SK-N-SH (cell line): ENCODE measurements at regions not wholly inside any gene's neighbourhood (a gene's known extent, or its start where the extent isn't known, plus 50 kb on each side); places are given as distances from the start of the nearest gene placed in this dataset.

Source experiments
- CTCF ChIP-seq: fragments of 200-600 bp; sonication (generic); IDR thresholded peaks from 2 replicates; pipeline ENCODE4 v1.6.1; 2017; ENCODE audit warnings: antibody characterized with exemption, mild to moderate bottlenecking, moderate library complexity
- FOXM1 ChIP-seq: IDR thresholded peaks from 2 replicates; pipeline ENCODE4 v1.4.0; 2012; ENCODE audit warnings: low read depth, mild to moderate bottlenecking
- GABPA ChIP-seq: IDR thresholded peaks from 2 replicates; pipeline ENCODE4 v1.4.0; 2012; ENCODE audit warnings: low read depth, mild to moderate bottlenecking
- MAX ChIP-seq: IDR thresholded peaks from 2 replicates; pipeline ENCODE4 v1.4.0; 2012; ENCODE audit warnings: low read depth
- NFIC ChIP-seq: IDR thresholded peaks from 2 replicates; pipeline ENCODE4 v1.4.0; 2012; ENCODE audit warnings: borderline replicate concordance
- POLR2AphosphoS5 ChIP-seq: IDR thresholded peaks from 2 replicates; pipeline ENCODE4 v1.6.1; 2012; ENCODE audit warnings: low read depth, low read length
- SIN3A ChIP-seq: IDR thresholded peaks from 2 replicates; pipeline ENCODE4 v1.6.1; 2012; ENCODE audit warnings: low read depth, mild to moderate bottlenecking, low read length, moderate library complexity, borderline replicate concordance
- SMC3 ChIP-seq: IDR thresholded peaks from 2 replicates; pipeline ENCODE4 v1.6.1; 2012; ENCODE audit warnings: low read depth, low read length, improper control_type of control experiment
- TAF1 ChIP-seq: IDR thresholded peaks from 2 replicates; pipeline ENCODE4 v1.6.1; 2012; ENCODE audit warnings: low read depth, mild to moderate bottlenecking, low read length, moderate library complexity, borderline replicate concordance
- TCF12 ChIP-seq: IDR thresholded peaks from 2 replicates; pipeline ENCODE4 v1.4.0; 2012
- USF2 ChIP-seq: fragments of 150-350 bp; IDR thresholded peaks from 2 replicates; pipeline ENCODE4 v1.6.1; 2017; ENCODE audit warnings: antibody characterized with exemption, low read length, low read depth, borderline replicate concordance

- TF ChIP-seq SMC3: no peak
- no peak for TF ChIP-seq CTCF
- TF ChIP-seq NFIC: no peak
- no peak for TF ChIP-seq SIN3A
- TF ChIP-seq TAF1: no peak
- no peak for TF ChIP-seq USF2
- no peak for TF ChIP-seq POLR2AphosphoS5
- no peak for TF ChIP-seq TCF12
- TF ChIP-seq FOXM1: no peak
- TF ChIP-seq MAX: no peak
- TF ChIP-seq GABPA: no peak
Measured at GRCh38 chr13:54787754-54788153, 1759.1 kb downstream of the OLFM4 start.
